ENCODE measurements at regions not wholly inside any gene's neighbourhood (a gene's known extent, or its start where the extent isn't known, plus 50 kb on each side); places are given as distances from the start of the nearest gene placed in this dataset.

GRCh38 chr10:78542521-78542920, 508.9 kb downstream of the RPS24 start:
- TF ChIP-seq ZNF274 (IDR thresholded peaks at IDR 0.05; ENCODE audit: low read depth, low read length): no peak
- H3K4me3 ChIP-seq (ENCODE audit: low read length): no peak overlapping the region

- no peak overlapping the region for H3K4me3 ChIP-seq (ENCODE audit: low read length)
- TF ChIP-seq ZNF274 (IDR thresholded peaks at IDR 0.05; ENCODE audit: low read depth, low read length): no peak
These were observed 509.5 kb downstream of the RPS24 start for GRCh38 chr10:78543031-78543748.

- H3K4me3 ChIP-seq (ENCODE audit: low read length): no peak overlapping the region
- no peak for TF ChIP-seq ZNF274 (IDR thresholded peaks at IDR 0.05; ENCODE audit: low read depth, low read length)
These were observed 510.2 kb downstream of the RPS24 start for GRCh38 chr10:78543749-78544362.

GRCh38 chr10:78544423-78545090, 510.9 kb downstream of the RPS24 start:
- TF ChIP-seq ZNF274 (IDR thresholded peaks at IDR 0.05; ENCODE audit: low read depth, low read length): no peak
- no peak overlapping the region for H3K4me3 ChIP-seq (ENCODE audit: low read length)

- no peak for TF ChIP-seq ZNF274 (IDR thresholded peaks at IDR 0.05; ENCODE audit: low read depth, low read length)
- no peak overlapping the region for H3K4me3 ChIP-seq (ENCODE audit: low read length)
These were observed 512.1 kb downstream of the RPS24 start for GRCh38 chr10:78545756-78546155.

- no peak overlapping the region for H3K4me3 ChIP-seq (ENCODE audit: low read length)
- TF ChIP-seq ZNF274 (IDR thresholded peaks at IDR 0.05; ENCODE audit: low read depth, low read length): no peak
These were observed 513.7 kb downstream of the RPS24 start for GRCh38 chr10:78547397-78547796.

DNA sequence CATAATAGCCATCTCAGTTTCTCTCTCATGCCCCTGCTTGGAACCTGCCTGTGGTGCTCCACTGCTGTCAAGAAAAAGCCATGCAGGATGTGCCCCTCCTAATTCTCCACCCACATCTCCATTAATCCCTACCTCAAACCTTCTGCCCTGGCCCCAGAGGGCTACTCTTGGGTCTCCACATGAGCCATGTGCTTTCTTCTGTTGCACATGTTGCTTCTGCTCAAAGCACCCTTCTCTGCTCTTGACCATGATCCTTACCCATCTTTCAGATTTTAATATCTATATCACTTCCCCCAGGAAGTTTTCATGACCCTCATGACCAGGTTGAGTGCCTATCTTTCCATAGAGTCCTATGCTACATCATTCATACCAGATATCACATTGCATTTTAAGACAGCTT, 514.2 kb downstream of the RPS24 start:
- TF ChIP-seq ZNF274 (IDR thresholded peaks at IDR 0.05; ENCODE audit: low read depth, low read length): no peak
- no peak overlapping the region for H3K4me3 ChIP-seq (ENCODE audit: low read length)

DNA sequence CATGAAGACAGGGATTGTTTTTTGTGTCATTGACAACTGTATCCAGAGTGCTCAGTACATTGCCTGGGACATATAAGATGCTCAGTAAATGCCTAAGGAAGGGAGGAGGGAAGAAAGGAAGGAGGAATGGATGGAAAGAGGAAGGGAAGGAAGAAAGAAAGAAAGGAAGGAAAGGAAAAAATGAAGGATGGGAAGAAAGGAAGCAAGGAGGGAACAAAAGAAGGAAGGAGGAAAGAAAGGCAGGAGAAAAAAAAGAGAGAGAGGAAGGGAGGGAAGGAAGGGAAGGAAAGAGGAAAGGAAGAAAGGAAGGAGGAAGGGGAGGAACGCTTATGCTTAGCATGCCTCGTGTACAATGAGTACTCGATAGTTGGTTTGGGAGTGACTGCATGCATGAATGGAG, 514.7 kb downstream of the RPS24 start:
- no peak overlapping the region for H3K4me3 ChIP-seq (ENCODE audit: low read length)
- TF ChIP-seq ZNF274 (IDR thresholded peaks at IDR 0.05; ENCODE audit: low read depth, low read length): no peak

GRCh38 chr10:78549140-78549935, 515.7 kb downstream of the RPS24 start:
- H3K4me3 ChIP-seq (ENCODE audit: low read length): no peak overlapping the region
- no peak for TF ChIP-seq ZNF274 (IDR thresholded peaks at IDR 0.05; ENCODE audit: low read depth, low read length)

- no peak for TF ChIP-seq ZNF274 (IDR thresholded peaks at IDR 0.05; ENCODE audit: low read depth, low read length)
- no peak overlapping the region for H3K4me3 ChIP-seq (ENCODE audit: low read length)
These were observed 516.4 kb downstream of the RPS24 start for GRCh38 chr10:78550090-78550489.

- H3K4me3 ChIP-seq (ENCODE audit: low read length): no peak overlapping the region
- TF ChIP-seq ZNF274 (IDR thresholded peaks at IDR 0.05; ENCODE audit: low read depth, low read length): no peak
These were observed 517.1 kb downstream of the RPS24 start for GRCh38 chr10:78550716-78551115.

- H3K4me3 ChIP-seq (ENCODE audit: low read length): no peak overlapping the region
These were observed 517.4 kb upstream of the ZMIZ1 start for GRCh38 chr10:78551184-78552005.

DNA sequence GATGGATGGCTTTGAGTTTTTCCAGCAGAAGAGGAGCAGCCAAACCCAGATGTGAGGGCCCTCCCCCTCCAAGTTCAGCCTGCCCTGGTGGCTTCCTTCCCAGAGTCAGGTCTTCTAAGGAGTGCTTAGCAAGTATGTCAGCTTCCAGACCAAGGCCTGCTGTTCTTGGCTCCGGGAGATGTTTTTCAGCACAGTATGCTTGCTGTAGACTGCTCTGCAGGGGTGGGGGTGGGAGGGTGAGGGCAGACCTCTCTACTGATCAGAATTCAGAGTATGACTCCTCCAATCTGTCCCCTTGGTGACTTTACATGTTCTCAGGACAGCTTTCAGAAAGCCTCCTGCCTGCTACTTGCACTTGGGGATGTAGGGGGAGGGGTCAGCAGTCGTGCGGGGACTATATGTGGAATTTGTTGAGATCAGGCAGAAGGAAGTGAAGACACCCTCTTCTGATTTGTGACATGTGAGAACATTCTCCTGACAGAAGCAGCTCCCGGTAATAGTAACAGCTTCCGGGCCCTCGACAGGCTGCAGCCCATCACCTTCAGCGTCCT, 516.4 kb upstream of the ZMIZ1 start:
- TF ChIP-seq ZNF274 (IDR thresholded peaks at IDR 0.05; ENCODE audit: low read depth, low read length): no peak
- no peak overlapping the region for H3K4me3 ChIP-seq (ENCODE audit: low read length)

More at GRCh38 chr10:78551184-78552005, 517.4 kb upstream of the ZMIZ1 start:
- TF ChIP-seq ZNF274 (IDR thresholded peaks at IDR 0.05; ENCODE audit: low read depth, low read length): no peak

Data from GM08714 (cell line).